Esophagus squamous epithelium (tissue), 4 donors: ENCODE measurements at regions not wholly inside any gene's neighbourhood (a gene's known extent, or its start where the extent isn't known, plus 50 kb on each side); places are given as distances from the start of the nearest gene placed in this dataset.

Source experiments
- CTCF ChIP-seq, 6 experiments: fragments of 450-650 bp in 4 of 6; fragments of 200-600 bp in 2 of 6; sonication (generic) in 2 of 6; IDR thresholded peaks; one replicate each; pipeline ENCODE4 v1.5.1; 2016 to 2019; ENCODE audit warnings: antibody characterized with exemption in 6 of 6, mild to moderate bottlenecking in 4 of 6, moderate library complexity in 4 of 6
- POLR2A ChIP-seq, 4 donors: fragments of 450-650 bp; IDR thresholded peaks; one replicate each; pipeline ENCODE4 v1.6.1; 2017; ENCODE audit warnings: antibody characterized with exemption in 4 of 4, mild to moderate bottlenecking in 4 of 4, moderate library complexity in 3 of 4

GRCh38 chr15:26156051-26156450 lies 292.9 kb upstream of the ATP10A start:
- TF ChIP-seq CTCF (IDR thresholded peaks at IDR 0.05) (no peak), POLR2A (IDR thresholded peaks at IDR 0.05) (no peak)
